ENCODE measurements at regions not wholly inside any gene's neighbourhood (a gene's known extent, or its start where the extent isn't known, plus 50 kb on each side); places are given as distances from the start of the nearest gene placed in this dataset.

DNA sequence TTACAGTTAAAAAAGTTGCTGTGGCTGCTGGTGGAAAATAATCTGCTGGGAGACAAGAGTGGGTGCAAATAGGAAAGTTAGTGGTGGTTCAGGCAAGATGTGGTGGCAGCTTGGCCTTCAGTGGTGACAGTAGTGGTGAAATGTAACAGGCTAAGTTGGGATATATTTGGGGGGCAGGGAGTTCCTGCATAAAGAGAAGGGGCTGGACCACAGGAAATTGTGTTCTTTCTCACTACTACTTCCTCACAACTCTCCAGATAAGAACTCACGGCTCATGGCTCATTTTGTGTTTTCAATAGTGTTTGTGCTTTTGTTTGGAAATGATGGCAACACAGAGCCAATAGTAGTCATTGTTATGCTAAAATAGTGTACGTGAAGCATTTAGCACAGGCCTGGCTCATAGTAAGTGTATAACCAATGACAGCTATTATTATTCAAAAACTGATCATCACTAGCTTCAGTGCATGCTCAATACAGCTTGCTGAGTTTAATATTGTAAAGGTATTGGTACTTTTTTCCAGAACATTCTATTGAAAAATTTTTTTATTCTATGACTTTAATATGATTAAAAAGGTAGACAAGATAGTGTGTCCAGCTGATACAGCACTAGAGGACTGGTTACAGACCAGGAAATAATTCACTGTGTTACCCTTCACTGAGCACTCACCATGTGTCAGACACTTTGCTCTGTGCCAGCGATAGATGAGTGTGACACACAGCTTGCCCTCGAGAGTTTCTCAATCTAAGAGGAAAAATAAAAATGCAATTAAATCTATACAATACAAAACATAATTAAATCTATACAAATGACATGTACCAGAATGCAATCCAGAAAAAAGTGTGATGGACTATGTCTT is 209.8 kb downstream of the POU4F1 start:
- FAIRE-seq = no peak

More for the DNA sequence above, 209.8 kb downstream of the POU4F1 start:
- CTCF ChIA-PET = no interaction called here
- DNase-seq (ENCODE audit: low read depth, low spot score) = no peak
- Histone ChIP-seq H3K4me2 (ENCODE audit: insufficient read depth, low read length) (no peak overlapping the region), H3K27ac (ENCODE audit: insufficient read depth, low read depth, low read length) (no peak overlapping the region), H2AFZ (ENCODE audit: low read depth, low read length) (no peak overlapping the region), H3K4me1 (ENCODE audit: control insufficient read depth, extremely low read depth, insufficient read depth, low read length) (no peaks in the 10 kb centered on the region), H3K9me3 (replicated peaks; ENCODE audit: control insufficient read depth, insufficient read depth, low read length) (no peaks in the 10 kb centered on the region), H3K9me1 (replicated peaks; ENCODE audit: control insufficient read depth, extremely low read depth, insufficient read depth, low read length) (no peaks in the 10 kb centered on the region), H3K27me3 (ENCODE audit: control insufficient read depth in 2 of 2, insufficient read depth in 2 of 2, low read length in 2 of 2) (no peaks in the 10 kb centered on the region), H3K36me3 (ENCODE audit: control insufficient read depth in 2 of 2, extremely low read depth in 1 of 2, insufficient read depth in 2 of 2, low read length in 2 of 2) (no peaks in the 10 kb centered on the region), H3K9ac (replicated peaks; ENCODE audit: extremely low read depth, insufficient read depth, low read length) (no peak overlapping the region), H4K20me1 (replicated peaks; ENCODE audit: control insufficient read depth, extremely low read depth, insufficient read depth, low read length) (no peaks in the 10 kb centered on the region), H3K4me3 (replicated peaks in 1 of 3; ENCODE audit: insufficient read depth in 1 of 3, low read depth in 1 of 3, low read length in 3 of 3) (no peak overlapping the region), H3K79me2 (ENCODE audit: control insufficient read depth, insufficient read depth, low read length) (no peaks in the 10 kb centered on the region)
- POLR2A ChIA-PET = no interaction called here
- intact Hi-C loops (cut with micrococcal nuclease) = no loop called here
- BruUV-seq (replicated peaks) = no TSS peak
- dilution Hi-C loops (cut with MboI; ENCODE audit: extremely low pct_ligation_motif_present, low sequenced_read_pairs) = no loop called here
- no peak for TF ChIP-seq MAX (IDR thresholded peaks at IDR 0.05; ENCODE audit: insufficient read depth, insufficient read length)
- no peak for TF ChIP-seq MYC (IDR thresholded peaks at IDR 0.05; ENCODE audit: low read depth, low read length)
- TF ChIP-seq CTCF (IDR thresholded peaks at IDR 0.05; ENCODE audit: extremely low read depth in 1 of 2, insufficient read depth in 1 of 2, low read depth in 1 of 2, low read length in 2 of 2) = no peak
- no peak for TF ChIP-seq FOS (IDR thresholded peaks at IDR 0.05; ENCODE audit: borderline replicate concordance, insufficient read depth, low read length)
- no peak for TF ChIP-seq EZH2 (IDR thresholded peaks at IDR 0.05; ENCODE audit: borderline replicate concordance, low read depth, low read length, severe bottlenecking)
- TF ChIP-seq JUN (IDR thresholded peaks at IDR 0.05; ENCODE audit: borderline replicate concordance, insufficient read depth, insufficient read length, low read depth) = no peak
- TF ChIP-seq POLR2A (IDR thresholded peaks at IDR 0.05; ENCODE audit: low read depth, low read length) = no peak
- no peak for TF ChIP-seq GATA2 (IDR thresholded peaks at IDR 0.05; ENCODE audit: insufficient read depth, insufficient read length, low read depth, low read length)
- TF ChIP-seq POLR2AphosphoS5 (IDR thresholded peaks at IDR 0.05; ENCODE audit: insufficient read depth, low read depth, low read length) = no peak
